ENCODE measurements at regions not wholly inside any gene's neighbourhood (a gene's known extent, or its start where the extent isn't known, plus 50 kb on each side); places are given as distances from the start of the nearest gene placed in this dataset.

DNA sequence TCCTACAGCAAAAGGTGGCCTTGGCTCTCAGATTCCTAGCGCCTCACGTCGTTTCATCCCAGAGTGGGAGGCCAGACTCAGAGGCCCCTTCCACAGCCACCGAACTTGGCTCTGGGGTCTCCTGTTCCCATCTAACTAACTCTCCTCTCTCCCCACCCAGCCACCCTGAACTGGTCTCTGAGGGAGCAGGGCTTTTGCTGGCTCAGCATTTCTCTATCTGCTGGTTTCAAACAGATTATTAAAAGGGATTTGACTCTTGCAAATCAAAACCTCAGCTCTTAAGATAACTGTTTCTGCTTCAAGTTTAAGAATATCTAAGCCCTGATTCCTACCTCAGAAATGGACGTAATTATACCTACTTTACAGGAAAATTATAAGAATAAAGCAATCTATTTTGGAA lies 91.0 kb upstream of the ATP1B1 start:
- TF ChIP-seq, protein P1, sequence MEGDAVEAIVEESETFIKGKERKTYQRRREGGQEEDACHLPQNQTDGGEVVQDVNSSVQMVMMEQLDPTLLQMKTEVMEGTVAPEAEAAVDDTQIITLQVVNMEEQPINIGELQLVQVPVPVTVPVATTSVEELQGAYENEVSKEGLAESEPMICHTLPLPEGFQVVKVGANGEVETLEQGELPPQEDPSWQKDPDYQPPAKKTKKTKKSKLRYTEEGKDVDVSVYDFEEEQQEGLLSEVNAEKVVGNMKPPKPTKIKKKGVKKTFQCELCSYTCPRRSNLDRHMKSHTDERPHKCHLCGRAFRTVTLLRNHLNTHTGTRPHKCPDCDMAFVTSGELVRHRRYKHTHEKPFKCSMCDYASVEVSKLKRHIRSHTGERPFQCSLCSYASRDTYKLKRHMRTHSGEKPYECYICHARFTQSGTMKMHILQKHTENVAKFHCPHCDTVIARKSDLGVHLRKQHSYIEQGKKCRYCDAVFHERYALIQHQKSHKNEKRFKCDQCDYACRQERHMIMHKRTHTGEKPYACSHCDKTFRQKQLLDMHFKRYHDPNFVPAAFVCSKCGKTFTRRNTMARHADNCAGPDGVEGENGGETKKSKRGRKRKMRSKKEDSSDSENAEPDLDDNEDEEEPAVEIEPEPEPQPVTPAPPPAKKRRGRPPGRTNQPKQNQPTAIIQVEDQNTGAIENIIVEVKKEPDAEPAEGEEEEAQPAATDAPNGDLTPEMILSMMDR (conservative IDR thresholded peaks at IDR 0.05; ENCODE audit: low read length): no peak
- TF ChIP-seq EZH2phosphoT487 (IDR thresholded peaks at IDR 0.05; ENCODE audit: borderline replicate concordance, low read depth, low read length): no peak
